HL-60 (cell line): ENCODE measurements at regions not wholly inside any gene's neighbourhood (a gene's known extent, or its start where the extent isn't known, plus 50 kb on each side); places are given as distances from the start of the nearest gene placed in this dataset.
A peak's percentile ranks its signal among the peaks of the same experiment; 100 is the strongest.
"Not testable (repeated sequence)": the region's sequence is repeated elsewhere in the genome, so short reads cannot be mapped to it uniquely, and the experiment has no call there.

Experiments
- DNase-seq, 2 experiments: peaks; one replicate each; pipeline ENCODE4 v3.0.0-alpha.2; 2010 to 2020; ENCODE audit warnings: low read depth in 1 of 2, low spot score in 1 of 2
- H3K27ac ChIP-seq: fragments of 250-450 bp; sonication (Bioruptor Pico); replicated peaks from 2 replicates; pipeline ENCODE4 v1.5.1; 2020; ENCODE audit warnings: mild to moderate bottlenecking, moderate library complexity
- H3K27me3 ChIP-seq: fragments of 250-450 bp; sonication (Bioruptor Pico); 2 replicates; pipeline ENCODE4 v1.5.1; 2021; ENCODE audit warnings: mild to moderate bottlenecking, moderate library complexity; ENCODE audit not compliant: insufficient read depth, poor library complexity, severe bottlenecking
- H3K4me3 ChIP-seq: replicated peaks from 2 replicates; pipeline ENCODE4 v1.5.1; 2011; ENCODE audit warnings: mild to moderate bottlenecking, control low read depth, low read length; ENCODE audit not compliant: insufficient read depth
- CTCF ChIP-seq: IDR thresholded peaks from one replicate; pipeline ENCODE4 v1.5.1; 2011; ENCODE audit warnings: low read length, control low read depth, inconsistent platforms; ENCODE audit not compliant: insufficient read depth
- GABPA ChIP-seq: IDR thresholded peaks from 2 replicates; pipeline ENCODE4 v1.6.1; 2012; ENCODE audit warnings: low read depth
- POLR2AphosphoS5 ChIP-seq: IDR thresholded peaks from 2 replicates; pipeline ENCODE4 v1.6.1; 2012; ENCODE audit warnings: low read depth
- SPI1 ChIP-seq: IDR thresholded peaks from 2 replicates; pipeline ENCODE4 v1.6.1; 2012; ENCODE audit warnings: low read depth, mild to moderate bottlenecking, borderline replicate concordance
- TF ChIP-seq, protein P1 (sequence below): IDR thresholded peaks from 2 replicates; pipeline ENCODE4 v1.6.1; 2012; ENCODE audit warnings: low read depth; ENCODE audit not compliant: insufficient replicate concordance

DNA sequence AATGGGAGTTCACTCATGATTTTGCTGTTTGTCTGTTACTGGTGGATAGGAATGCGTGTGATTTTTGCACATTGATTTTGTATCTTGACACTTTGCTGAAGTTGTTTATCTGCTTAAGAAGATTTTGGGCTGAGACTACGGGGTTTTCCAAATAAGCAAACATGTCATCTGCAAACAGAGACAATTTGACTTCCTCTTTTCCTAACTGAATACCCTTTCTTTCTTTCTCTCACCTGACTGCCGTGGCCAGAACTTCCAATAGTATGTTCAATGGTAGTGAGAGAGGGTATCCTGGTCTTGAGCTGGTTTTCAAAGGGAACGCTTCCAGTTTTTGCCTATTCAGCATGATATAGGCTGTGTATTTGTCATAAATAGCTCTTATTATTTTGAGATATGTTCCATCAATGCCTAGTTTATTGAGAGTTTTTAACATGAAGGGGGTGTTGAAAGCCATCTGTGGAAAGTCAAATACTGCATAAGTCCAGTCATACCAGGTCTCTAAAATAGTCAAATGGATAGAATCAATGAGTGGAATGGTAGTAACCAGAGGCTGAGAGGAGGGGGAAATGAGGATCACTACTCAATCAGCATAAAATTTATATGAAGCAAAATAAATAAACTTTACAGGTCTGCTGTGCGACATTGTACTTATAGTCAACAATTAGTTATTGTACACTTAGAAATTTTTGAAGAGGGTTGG is 610.4 kb upstream of the ADGRB3 start:
- DNase-seq = no peak
- Histone ChIP-seq H3K4me3 (no peak overlapping the region), H3K27me3 (no peaks in the 10 kb centered on the region), H3K27ac (no peak overlapping the region)
- no peak for TF ChIP-seq CTCF
- peak; percentile 58 for TF ChIP-seq SPI1

DNA sequence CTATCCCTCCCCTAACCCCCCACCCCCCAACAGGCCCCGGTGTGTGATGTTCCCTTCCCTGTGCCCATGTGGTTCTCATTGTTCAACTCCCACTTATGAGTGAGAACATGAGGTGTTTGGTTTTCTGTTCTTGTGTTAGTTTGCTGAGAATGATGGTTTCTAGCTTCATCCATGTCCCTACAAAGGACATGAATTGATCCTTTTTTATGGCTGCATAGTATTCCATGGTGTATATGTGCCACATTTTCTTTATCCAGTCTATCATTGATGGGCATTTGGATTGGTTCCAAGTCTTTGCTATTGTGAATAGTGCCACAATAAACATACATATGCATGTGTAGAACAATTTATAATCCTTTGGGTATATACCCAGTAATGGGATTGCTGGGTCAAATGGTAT is 612.1 kb upstream of the ADGRB3 start:
- not testable (repeated sequence) for H3K27me3 ChIP-seq, DNase-seq, H3K4me3 ChIP-seq, H3K27ac ChIP-seq

- no peak overlapping the region for H3K4me3 ChIP-seq
- no peaks in the 10 kb centered on the region for H3K27me3 ChIP-seq
- H3K27ac ChIP-seq = no peak overlapping the region
- TF ChIP-seq, protein P1, sequence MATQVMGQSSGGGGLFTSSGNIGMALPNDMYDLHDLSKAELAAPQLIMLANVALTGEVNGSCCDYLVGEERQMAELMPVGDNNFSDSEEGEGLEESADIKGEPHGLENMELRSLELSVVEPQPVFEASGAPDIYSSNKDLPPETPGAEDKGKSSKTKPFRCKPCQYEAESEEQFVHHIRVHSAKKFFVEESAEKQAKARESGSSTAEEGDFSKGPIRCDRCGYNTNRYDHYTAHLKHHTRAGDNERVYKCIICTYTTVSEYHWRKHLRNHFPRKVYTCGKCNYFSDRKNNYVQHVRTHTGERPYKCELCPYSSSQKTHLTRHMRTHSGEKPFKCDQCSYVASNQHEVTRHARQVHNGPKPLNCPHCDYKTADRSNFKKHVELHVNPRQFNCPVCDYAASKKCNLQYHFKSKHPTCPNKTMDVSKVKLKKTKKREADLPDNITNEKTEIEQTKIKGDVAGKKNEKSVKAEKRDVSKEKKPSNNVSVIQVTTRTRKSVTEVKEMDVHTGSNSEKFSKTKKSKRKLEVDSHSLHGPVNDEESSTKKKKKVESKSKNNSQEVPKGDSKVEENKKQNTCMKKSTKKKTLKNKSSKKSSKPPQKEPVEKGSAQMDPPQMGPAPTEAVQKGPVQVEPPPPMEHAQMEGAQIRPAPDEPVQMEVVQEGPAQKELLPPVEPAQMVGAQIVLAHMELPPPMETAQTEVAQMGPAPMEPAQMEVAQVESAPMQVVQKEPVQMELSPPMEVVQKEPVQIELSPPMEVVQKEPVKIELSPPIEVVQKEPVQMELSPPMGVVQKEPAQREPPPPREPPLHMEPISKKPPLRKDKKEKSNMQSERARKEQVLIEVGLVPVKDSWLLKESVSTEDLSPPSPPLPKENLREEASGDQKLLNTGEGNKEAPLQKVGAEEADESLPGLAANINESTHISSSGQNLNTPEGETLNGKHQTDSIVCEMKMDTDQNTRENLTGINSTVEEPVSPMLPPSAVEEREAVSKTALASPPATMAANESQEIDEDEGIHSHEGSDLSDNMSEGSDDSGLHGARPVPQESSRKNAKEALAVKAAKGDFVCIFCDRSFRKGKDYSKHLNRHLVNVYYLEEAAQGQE = no peak
- TF ChIP-seq CTCF (no peak), GABPA (no peak), SPI1 (no peak), POLR2AphosphoS5 (no peak)
- no peak for DNase-seq
Measured at GRCh38 chr6:68013780-68014515, 621.1 kb upstream of the ADGRB3 start.

DNA sequence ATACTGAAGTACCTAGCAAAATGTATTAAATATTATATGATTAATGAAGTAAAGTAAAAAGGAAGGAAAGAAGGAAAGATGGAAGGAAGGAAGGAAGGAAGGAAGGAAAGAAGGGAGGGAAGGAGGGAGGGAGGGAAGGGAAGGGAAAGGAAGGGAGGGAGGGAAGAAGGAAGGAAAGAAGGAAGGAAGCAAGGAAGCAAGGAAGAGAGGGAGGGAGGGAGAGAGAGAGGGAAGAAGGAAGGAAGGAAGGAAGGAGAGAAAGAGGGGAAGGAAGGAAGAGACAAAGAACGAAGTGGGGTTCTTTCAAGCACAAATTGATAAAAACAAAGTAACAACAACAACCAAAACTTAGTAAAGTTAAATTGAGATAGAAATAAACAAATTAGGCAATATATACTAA is 622.3 kb upstream of the ADGRB3 start:
- no peak for TF ChIP-seq CTCF
- no peak for TF ChIP-seq SPI1
- no peak for TF ChIP-seq GABPA
- TF ChIP-seq POLR2AphosphoS5 = no peak
- Histone ChIP-seq H3K27me3 (no peaks in the 10 kb centered on the region), H3K4me3 (no peak overlapping the region), H3K27ac (no peak overlapping the region)
- no peak for DNase-seq

DNA sequence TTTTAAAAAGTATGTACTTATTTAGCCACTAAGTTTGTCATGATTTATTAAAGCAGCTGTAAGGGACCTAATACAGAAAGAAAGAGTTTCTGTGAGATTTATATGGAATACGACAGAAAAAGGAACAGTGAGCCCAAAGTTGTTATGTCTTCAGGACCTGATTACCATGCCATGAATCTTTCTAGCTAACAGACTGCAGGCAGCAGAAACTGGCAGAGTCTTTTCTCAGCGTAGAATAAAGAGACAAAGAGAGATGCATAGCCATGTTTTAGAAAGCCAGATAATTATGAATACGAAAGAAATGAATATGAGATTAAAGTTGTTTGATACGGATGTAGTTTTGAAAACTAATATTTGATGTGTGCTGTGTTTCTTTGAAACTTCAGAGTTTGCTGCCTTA is 624.1 kb upstream of the ADGRB3 start:
- Histone ChIP-seq H3K27me3 (no peaks in the 10 kb centered on the region), H3K27ac (no peak overlapping the region), H3K4me3 (no peak overlapping the region)
- no peak for TF ChIP-seq SPI1
- no peak for TF ChIP-seq POLR2AphosphoS5
- no peak for TF ChIP-seq CTCF
- no peak for TF ChIP-seq GABPA
- TF ChIP-seq, protein P1 = no peak
- no peak for DNase-seq
